ENCODE measurements at regions not wholly inside any gene's neighbourhood (a gene's known extent, or its start where the extent isn't known, plus 50 kb on each side); places are given as distances from the start of the nearest gene placed in this dataset.

- TF ChIP-seq ZNF274 (IDR thresholded peaks at IDR 0.05; ENCODE audit: low read depth, low read length), result no peak
- no peak for TF ChIP-seq SUZ12 (IDR thresholded peaks at IDR 0.05; ENCODE audit: extremely low read depth, insufficient read depth, insufficient read length)
These were observed 2023.7 kb downstream of the ARAP2 start for GRCh38 chr4:34220601-34221000.

Data from NT2/D1 (cell line).